OCI-LY7 (cell line): ENCODE measurements at regions not wholly inside any gene's neighbourhood (a gene's known extent, or its start where the extent isn't known, plus 50 kb on each side); places are given as distances from the start of the nearest gene placed in this dataset.

ENCODE experiments used
- BruUV-seq: library from RNA; stranded (reverse); fragments of 400-500 nt; replicated peaks from 2 replicates; lab custom pipeline; 2021; lab: Mats Ljungman, UMichigan
- CTCF ChIA-PET: fragments of 300-600 bp; sonication (Branson Sonifier 250); formaldehyde crosslinking; loops from one replicate; lab custom pipeline; 2022; ENCODE audit warnings: antibody characterized with exemption; ENCODE audit not compliant: unreplicated experiment; lab: Charles Lee
- POLR2A ChIA-PET: fragments of 300-600 bp; sonication (Branson Sonifier 250); formaldehyde crosslinking; loops from one replicate; lab custom pipeline; 2022; ENCODE audit warnings: antibody characterized with exemption; lab: Charles Lee
- DNase-seq: peaks from one replicate; pipeline ENCODE4 v3.0.0-alpha.2; 2015; ENCODE audit warnings: low spot score
- H2AFZ ChIP-seq: fragments of 200-600 bp; sonication (generic), shearing (Covaris generic); 2 replicates; pipeline ENCODE4 v1.6.1; 2014; ENCODE audit warnings: mild to moderate bottlenecking, antibody characterized with exemption, low read length, moderate library complexity
- H3K27ac ChIP-seq: fragments of 200-600 bp; sonication (generic); 2 replicates; pipeline ENCODE4 v1.5.1; 2014; ENCODE audit warnings: mixed run types, low read depth, mild to moderate bottlenecking, moderate library complexity, low read length, inconsistent platforms; ENCODE audit not compliant: poor library complexity, severe bottlenecking
- H3K36me3 ChIP-seq: fragments of 200-600 bp; sonication (generic); 2 replicates; pipeline ENCODE4 v1.6.1; 2014; ENCODE audit warnings: mild to moderate bottlenecking, antibody characterized with exemption, low read length, moderate library complexity, mixed read lengths; ENCODE audit not compliant: insufficient read depth
- H3K4me1 ChIP-seq: fragments of 200-600 bp; sonication (generic); 2 replicates; pipeline ENCODE4 v1.5.1; 2014; ENCODE audit warnings: mild to moderate bottlenecking, low read length; ENCODE audit not compliant: insufficient read depth, poor library complexity, severe bottlenecking
- H3K4me2 ChIP-seq: fragments of 200-600 bp; sonication (generic); 2 replicates; pipeline ENCODE4 v1.6.1; 2014; ENCODE audit warnings: mild to moderate bottlenecking, low read length
- H3K4me3 ChIP-seq: fragments of 200-600 bp; sonication (generic); 2 replicates; pipeline ENCODE4 v1.5.1; 2014; ENCODE audit warnings: mild to moderate bottlenecking, low read depth, low read length; ENCODE audit not compliant: poor library complexity, severe bottlenecking
- H3K79me2 ChIP-seq: fragments of 200-600 bp; sonication (generic); 2 replicates; pipeline ENCODE4 v1.6.1; 2016; ENCODE audit warnings: low read depth, mild to moderate bottlenecking, low read length, moderate library complexity, mixed read lengths; ENCODE audit not compliant: insufficient read depth
- H3K9me2 ChIP-seq: fragments of 200-600 bp; sonication (generic); 2 replicates; pipeline ENCODE4 v1.6.1; 2016; ENCODE audit warnings: mild to moderate bottlenecking, low read length, mixed read lengths; ENCODE audit not compliant: insufficient read depth
- H3K9me3 ChIP-seq: fragments of 200-600 bp; sonication (generic); 2 replicates; pipeline ENCODE4 v1.6.1; 2014; ENCODE audit warnings: mild to moderate bottlenecking, mixed run types, low read length, mixed read lengths
- H4K20me1 ChIP-seq: fragments of 200-600 bp; sonication (generic); 2 replicates; pipeline ENCODE4 v1.6.1; 2014; ENCODE audit warnings: mild to moderate bottlenecking, antibody characterized with exemption, low read length, moderate library complexity, mixed read lengths; ENCODE audit not compliant: insufficient read depth
- CTCF ChIP-seq: fragments of 200-600 bp; sonication (generic); conservative IDR thresholded peaks from 2 replicates; pipeline ENCODE4 v1.5.1; 2014; ENCODE audit warnings: mild to moderate bottlenecking, antibody characterized with exemption, low read length, moderate library complexity, mixed read lengths
- EZH2phosphoT487 ChIP-seq: fragments of 200-600 bp; sonication (generic); IDR thresholded peaks from 2 replicates; pipeline ENCODE4 v1.6.1; 2018; ENCODE audit warnings: low read depth, borderline replicate concordance, mild to moderate bottlenecking, mixed run types, antibody characterized with exemption, low read length, moderate library complexity, mixed read lengths
- intact Hi-C: fragments of 100-400 bp; cut with micrococcal nuclease; formaldehyde crosslinking; loops from one replicate; pipeline ENCODE4 v1.10.0; 2022; ENCODE audit not compliant: unreplicated experiment

GRCh38 chr6:134425513-134425912 lies 107.6 kb upstream of the SGK1 start:
- Histone ChIP-seq H3K36me3 (no peaks in the 10 kb centered on the region), H3K79me2 (no peaks in the 10 kb centered on the region), H3K4me3 (no peak overlapping the region), H3K4me1 (no peaks in the 10 kb centered on the region), H4K20me1 (no peaks in the 10 kb centered on the region), H3K9me3 (no peaks in the 10 kb centered on the region), H3K9me2 (no peaks in the 10 kb centered on the region), H2AFZ (no peak overlapping the region), H3K4me2 (no peak overlapping the region), H3K27ac (no peak overlapping the region)
- DNase-seq = no peak
- BruUV-seq = no TSS peak
- intact Hi-C loops = no loop called here
- ChIA-PET CTCF (no interaction called here), POLR2A (interaction anchor here (0.5 to 1.5 kb wide), 4 partner anchors 12 to 135 kb away, joined by 3 to 4 read pairs (median 4); no protein-coding TSS in a partner anchor)
- TF ChIP-seq EZH2phosphoT487 = no peak

- no peaks in the 10 kb centered on the region for H3K9me3 ChIP-seq
- intact Hi-C loops = no loop called here
- H3K9me2 ChIP-seq = no peaks in the 10 kb centered on the region
- ChIA-PET POLR2A (no interaction called here), CTCF (no interaction called here)
- H3K36me3 ChIP-seq = no peaks in the 10 kb centered on the region
- no peak overlapping the region for H3K27ac ChIP-seq
- H3K79me2 ChIP-seq = no peaks in the 10 kb centered on the region
- no peak overlapping the region for H3K4me3 ChIP-seq
- no TSS peak for BruUV-seq
- no peak overlapping the region for H3K4me2 ChIP-seq
- DNase-seq = no peak
- H2AFZ ChIP-seq = no peak overlapping the region
- no peaks in the 10 kb centered on the region for H4K20me1 ChIP-seq
- TF ChIP-seq CTCF = no peak
- no peak for TF ChIP-seq EZH2phosphoT487
- H3K4me1 ChIP-seq = no peaks in the 10 kb centered on the region
Observed at GRCh38 chr6:134424798-134425170, 106.9 kb upstream of the SGK1 start.

- TF ChIP-seq EZH2phosphoT487 = no peak
- TF ChIP-seq CTCF = no peak
- Histone ChIP-seq H3K9me2 (no peaks in the 10 kb centered on the region), H3K4me2 (no peak overlapping the region), H3K4me3 (no peak overlapping the region), H3K79me2 (no peaks in the 10 kb centered on the region), H3K4me1 (no peaks in the 10 kb centered on the region), H2AFZ (no peak overlapping the region), H4K20me1 (no peaks in the 10 kb centered on the region), H3K36me3 (no peaks in the 10 kb centered on the region), H3K9me3 (no peaks in the 10 kb centered on the region), H3K27ac (no peak overlapping the region)
- ChIA-PET CTCF (no interaction called here), POLR2A (interaction anchor here (0.7 kb wide), 2 partner anchors 48 to 124 kb away, joined by 3 read pairs; no protein-coding TSS in a partner anchor)
- BruUV-seq = no TSS peak
- intact Hi-C loops = no loop called here
- DNase-seq = no peak
Observed at GRCh38 chr6:134424165-134424797, 106.4 kb upstream of the SGK1 start.
